ENCODE measurements at regions not wholly inside any gene's neighbourhood (a gene's known extent, or its start where the extent isn't known, plus 50 kb on each side); places are given as distances from the start of the nearest gene placed in this dataset.

DNA sequence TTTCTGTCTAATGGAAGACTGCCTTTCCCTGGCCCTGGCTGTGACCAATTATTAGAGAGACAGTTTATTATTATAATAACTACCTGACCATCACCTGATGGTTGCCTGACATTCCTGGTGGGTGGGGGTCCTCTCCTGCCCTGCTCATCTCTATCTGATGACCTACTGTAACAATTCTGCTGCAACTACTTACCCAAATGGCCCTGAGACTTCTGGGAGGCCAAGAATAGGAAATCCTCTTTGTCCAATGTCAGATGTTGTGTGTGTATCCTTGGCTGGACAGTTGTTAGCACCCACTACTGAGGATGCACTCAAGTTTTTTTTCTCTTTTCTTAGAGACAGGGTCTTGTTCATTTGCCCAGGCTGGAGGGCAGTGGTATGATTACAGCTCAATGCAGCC lies 110.3 kb downstream of the DDX1 start:
- DNase-seq, result no peak

DNA sequence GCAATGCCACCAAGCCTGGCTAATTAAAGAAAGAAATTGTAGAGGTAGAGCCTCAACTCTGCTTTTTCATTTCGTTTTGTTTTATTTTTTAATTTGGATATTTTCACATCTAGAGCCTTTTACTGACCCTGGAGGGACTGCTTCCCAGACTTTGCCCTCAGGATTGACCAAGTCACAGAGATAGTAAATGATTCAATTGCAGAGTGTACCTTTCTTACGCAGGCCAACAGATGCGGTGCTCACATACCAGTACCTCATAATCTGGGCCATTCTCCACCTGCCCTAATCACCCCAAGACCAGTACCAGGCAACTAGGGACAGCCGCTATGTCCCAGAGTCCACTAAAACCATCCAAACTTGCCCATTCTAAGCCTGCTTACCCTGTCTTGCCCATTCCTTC lies 110.8 kb downstream of the DDX1 start:
- DNase-seq, result no peak

GRCh38 chr2:15703365-15703869 lies 111.7 kb downstream of the DDX1 start:
- no peak for DNase-seq

DNA sequence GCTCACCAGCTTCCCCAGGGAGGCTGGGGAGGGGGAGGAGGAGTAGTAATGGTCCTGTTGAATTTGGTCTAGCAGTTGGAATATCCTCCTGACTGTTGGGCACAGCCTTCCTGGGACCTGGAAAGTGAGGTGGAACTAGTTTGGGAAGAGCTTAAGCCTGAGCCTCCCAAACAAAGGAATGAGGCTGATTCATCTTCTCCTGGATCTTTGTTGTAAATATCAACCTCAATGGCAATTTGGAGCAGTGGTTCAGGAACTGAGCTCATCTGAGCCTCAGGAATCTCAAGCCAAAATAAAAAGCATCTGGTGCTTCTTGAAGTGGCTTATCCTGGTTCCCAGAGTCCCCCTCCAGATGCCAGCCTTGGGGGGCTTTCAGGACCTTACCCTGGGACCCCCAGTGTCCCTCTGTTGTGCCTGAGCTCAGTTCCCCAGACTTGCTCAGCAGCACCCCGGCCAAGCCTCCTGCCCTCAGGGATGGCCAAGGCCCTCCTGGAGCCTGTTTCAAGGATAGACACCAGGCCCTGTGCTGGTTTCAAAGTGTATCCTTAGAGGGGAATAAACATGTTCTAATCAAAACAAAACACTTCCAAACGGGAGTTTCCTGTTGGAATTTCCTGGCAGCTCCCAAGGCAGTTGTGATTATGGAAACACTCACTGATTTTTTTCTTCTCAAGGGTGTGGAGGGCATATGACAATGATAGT lies 112.6 kb downstream of the DDX1 start:
- DNase-seq, result no peak

DNA sequence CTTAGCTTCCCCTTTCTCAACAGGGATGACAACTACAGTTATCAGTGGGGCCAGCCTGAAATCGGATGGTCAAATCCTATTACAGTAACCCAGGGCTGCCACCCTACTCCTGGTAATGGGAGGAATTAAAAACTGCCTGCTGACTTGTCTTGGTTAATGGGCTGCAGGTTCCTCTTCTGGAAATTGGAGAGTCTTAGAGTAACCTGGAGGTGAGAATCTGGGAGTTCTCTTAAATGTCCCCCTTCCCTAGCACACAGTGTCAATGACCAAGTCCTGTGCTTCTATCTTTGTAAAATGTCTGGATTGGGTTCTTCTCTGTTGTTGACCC lies 113.1 kb downstream of the DDX1 start:
- no peak for DNase-seq

DNA sequence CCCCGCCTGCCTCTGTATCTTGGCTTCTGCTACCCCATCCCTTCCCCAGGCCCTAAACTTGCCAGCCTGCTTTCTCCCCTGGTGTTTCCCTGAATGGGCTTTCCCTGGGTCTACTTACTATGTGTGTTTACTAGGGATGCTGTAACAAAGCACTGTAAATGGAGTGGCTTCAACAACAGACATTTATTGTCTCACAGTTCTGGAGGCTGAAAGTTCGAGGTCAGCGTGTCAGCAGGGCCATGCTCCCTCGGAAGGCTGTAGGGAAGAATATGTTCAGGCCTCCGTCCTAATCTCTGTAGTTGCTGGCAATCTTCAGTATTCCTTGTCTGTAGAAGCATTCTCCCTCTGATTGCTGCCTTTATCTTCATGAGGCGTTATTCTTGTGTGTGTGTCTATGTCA lies 113.6 kb downstream of the DDX1 start:
- no peak for DNase-seq

GRCh38 chr2:15705839-15706386 lies 114.2 kb downstream of the DDX1 start:
- no peak for DNase-seq

DNA sequence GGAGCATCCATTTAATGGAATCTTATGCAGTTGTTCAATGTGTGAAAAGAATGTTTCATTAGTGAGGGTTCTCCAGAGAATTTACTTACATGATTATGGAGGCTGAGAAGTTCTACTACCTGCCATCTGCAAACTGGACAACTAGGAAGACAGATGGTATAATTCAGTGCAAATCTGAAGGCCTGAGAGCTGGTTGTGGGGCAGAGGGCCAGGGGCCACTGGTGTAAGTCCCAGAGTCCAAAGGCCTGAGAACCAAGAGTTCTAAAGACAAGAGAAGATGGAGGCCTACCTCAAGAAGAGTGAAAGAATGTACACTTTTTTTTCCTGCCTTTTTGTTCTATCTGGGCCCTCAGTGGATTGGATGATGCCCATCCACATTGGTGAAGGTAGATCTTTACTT lies 114.8 kb downstream of the DDX1 start:
- no peak for DNase-seq

GRCh38 chr2:15706986-15707632 lies 115.4 kb downstream of the DDX1 start:
- no peak for DNase-seq

GRCh38 chr2:15708161-15708560 lies 116.5 kb downstream of the DDX1 start:
- no peak for DNase-seq

DNA sequence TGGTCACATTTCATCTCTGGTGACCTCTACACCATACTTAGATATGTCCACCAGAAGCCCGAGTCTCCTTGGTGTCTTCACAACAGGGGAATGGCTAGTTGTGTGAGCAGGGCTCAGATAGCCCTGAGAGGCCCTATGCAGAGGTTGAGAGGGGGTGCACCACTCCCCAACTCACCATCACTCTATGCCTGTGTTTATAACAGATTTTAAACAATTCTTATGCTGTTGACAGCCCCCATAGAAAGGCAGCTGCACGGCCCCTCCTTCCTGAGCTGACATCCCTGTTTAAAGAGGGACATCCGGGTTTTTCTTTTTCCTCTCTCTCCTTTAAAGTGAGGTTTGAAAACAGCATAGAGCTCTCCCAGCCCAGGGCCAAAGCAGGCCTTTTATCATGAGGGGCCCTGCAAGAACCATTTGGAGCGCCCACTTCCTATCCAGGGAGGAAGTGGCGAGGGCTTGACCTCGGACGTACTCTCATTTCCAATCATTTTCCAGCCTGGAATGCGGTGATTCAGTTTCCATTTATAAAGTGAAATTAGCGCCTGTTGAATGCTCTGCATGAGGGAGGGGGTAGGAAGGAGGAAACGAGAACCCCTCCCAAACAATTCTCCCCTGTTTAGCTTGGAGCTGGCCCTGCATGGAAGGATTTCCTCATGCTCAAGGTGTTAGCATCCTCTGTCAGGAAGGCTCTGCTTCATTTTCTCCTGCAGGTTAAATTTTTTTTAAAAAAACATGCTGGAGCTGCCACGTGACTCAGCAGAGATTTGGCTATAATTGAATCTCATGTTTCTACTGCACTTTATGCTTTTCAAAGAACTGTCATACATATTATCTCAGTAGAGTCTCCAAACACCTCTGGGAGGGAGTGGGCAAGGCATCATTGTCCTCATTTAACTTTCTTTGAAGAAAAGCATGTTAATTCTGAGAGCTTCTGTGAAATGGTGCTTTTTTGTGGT lies 117.5 kb downstream of the DDX1 start:
- peak; percentile 32 for DNase-seq

- DNase-seq, result no peak
These were observed 119.6 kb downstream of the DDX1 start for GRCh38 chr2:15711126-15711860.

GRCh38 chr2:15712551-15713342 lies 121.1 kb downstream of the DDX1 start:
- DNase-seq, result no peak

DNA sequence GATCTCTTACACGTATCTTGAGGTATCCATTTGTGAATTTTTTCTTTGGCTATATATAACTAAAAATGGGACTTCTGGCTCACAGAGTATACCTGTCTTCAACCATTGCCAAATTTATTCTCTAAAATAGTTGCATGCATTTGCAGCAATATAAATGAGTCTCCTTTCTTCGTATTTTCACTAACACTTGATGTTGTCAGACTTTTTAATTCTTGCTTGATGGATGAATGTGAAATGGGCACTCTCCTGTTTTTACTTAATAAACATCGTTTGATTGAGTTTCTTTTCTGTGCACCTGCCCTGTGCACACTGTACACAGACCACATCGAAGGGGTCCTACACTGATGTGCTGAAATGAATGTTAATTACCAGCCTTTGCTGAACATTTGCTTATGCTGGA lies 121.8 kb downstream of the DDX1 start:
- no peak for DNase-seq

DNA sequence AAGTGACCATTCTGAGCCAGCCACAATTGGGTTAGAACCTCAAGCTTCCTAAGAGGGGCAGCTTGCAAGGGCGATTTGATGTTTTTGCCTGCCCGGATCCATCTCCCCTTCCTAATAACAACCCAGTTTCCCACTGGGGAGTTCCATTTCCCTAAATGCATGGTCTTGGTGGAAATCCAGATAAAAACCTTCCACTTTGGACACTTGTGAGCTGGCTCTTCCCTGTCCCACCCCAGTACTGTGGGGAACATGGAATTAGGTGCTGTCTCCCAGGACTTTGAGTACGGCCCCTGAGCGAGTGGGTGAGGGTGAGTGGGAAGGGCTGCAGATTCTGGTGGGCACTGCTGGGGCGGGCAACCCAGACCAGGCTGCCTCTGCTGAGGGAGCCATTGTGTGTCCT lies 122.3 kb downstream of the DDX1 start:
- DNase-seq, result no peak

- DNase-seq, result no peak
These were observed 122.9 kb downstream of the DDX1 start for GRCh38 chr2:15714609-15715008.

DNA sequence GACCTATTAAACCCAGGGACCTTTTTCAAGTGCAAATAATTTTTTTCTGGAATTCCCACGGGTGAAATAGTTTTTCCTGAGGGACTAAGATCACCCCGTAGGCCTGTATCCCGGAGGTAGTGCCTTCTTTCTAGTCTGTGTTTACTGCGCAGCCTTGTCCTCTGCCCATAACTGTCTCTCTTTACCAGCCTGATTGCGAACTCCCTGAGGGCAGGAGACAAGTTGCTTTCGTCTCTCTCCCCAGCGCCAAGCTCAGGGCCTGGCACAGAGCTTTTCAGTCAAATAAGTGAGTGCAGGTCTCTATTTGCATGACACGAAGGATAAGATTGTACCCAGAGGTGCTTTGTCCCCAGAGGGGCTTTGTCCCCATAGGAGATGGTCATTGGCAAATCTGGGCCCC lies 123.9 kb downstream of the DDX1 start:
- no peak for DNase-seq

- no peak for DNase-seq
These were observed 126.7 kb downstream of the DDX1 start for GRCh38 chr2:15718103-15718943.

GRCh38 chr2:15718944-15719323 lies 127.3 kb downstream of the DDX1 start:
- no peak for DNase-seq

DNA sequence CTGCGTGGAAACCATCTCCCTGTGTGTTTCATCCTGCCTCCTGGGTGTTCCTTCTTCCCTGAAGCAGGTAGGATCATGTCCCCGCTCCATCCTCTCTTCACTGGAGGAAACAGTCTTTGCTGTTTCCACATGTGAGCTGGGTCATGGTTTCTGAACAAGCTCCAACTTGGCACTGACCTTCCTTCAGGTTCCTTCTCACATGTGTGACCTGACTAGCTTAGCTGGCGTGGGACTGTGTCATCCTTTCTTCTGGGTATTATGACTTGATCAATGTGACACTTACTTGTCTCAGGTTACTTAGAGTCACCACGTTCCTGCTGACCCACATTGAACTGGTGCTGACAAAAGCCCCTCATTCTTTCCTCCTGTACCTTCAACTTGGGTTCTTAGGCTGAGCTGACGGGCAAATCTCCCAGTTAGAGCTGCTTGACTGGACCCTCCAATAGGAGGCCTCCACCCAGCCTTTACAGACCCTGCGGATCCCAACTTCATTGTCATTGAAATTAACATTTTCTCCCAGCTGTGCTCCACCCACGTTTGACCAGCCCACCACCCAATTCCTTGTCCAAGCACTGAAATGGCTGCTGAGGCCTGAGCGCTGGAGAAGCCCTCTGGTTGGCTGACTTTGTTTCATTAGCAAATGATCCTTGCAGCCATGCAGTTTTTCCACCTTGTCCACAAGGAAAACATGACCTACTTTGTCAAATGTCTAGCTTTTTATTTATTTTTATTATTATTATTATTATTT lies 128.1 kb downstream of the DDX1 start:
- no peak for DNase-seq

Data from right hindlimb (tissue), 1 donor.